ENCODE measurements at regions not wholly inside any gene's neighbourhood (a gene's known extent, or its start where the extent isn't known, plus 50 kb on each side); places are given as distances from the start of the nearest gene placed in this dataset.

DNA sequence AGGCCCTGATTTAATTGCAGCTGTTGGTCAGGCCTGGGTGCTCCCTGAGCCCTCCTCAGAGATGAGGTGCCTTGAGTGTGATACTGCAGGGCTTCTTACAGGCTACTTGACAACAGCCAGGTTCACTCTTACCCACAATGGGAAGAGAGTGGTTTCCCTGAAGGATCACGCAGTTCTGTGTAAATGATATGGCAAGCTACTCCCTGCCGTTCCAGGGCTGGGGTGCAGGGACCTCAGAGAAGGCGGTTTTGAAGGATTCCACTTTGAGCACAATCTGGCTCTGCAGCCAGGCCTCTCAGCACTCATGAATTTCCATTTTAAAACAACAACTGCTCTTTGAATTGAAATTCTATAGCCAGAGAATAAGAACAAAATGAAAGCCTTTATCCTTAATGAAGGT, 92.9 kb downstream of the SLC17A6 start:
- H3K4me2 ChIP-seq (ENCODE audit: insufficient read depth, low read length, poor library complexity, severe bottlenecking) = no peak overlapping the region
- H2BK12ac ChIP-seq (ENCODE audit: low read length) = no peak overlapping the region
- no peak overlapping the region for H2BK5ac ChIP-seq (ENCODE audit: low read length)
- H3K4ac ChIP-seq (ENCODE audit: low read length) = no peak overlapping the region
- peak overlapping the region; percentile 35 for H3K18ac ChIP-seq (ENCODE audit: low read length)
- H3K9ac ChIP-seq (ENCODE audit: low read depth, low read length, poor library complexity) = no peak overlapping the region
- peak overlapping the region; percentile 46 for H2AFZ ChIP-seq (ENCODE audit: low read length)
- H3K4me1 ChIP-seq (ENCODE audit: control insufficient read depth in 2 of 2, insufficient read depth in 1 of 2, low read depth in 1 of 2, low read length in 2 of 2) = peaks cover 12 to 19% of the 10 kb centered on the region in 2 donors
- WGBS, 2 donors (ENCODE audit: extremely low coverage in 2 of 2, insufficient read length in 2 of 2, insufficient replicate concordance in 1 of 2) = no CpG with 5 or more reads among the region's 3 CpGs
- H3K4me3 ChIP-seq (ENCODE audit: low read length in 2 of 2) = no peak overlapping the region
- no peaks in the 10 kb centered on the region for H3K36me3 ChIP-seq (replicated peaks in 1 of 2; ENCODE audit: control insufficient read depth in 2 of 2, insufficient read depth in 2 of 2, low read length in 2 of 2)
- no peak overlapping the region for H2AK5ac ChIP-seq (ENCODE audit: low read depth, low read length)
- H3K27ac ChIP-seq (replicated peaks; ENCODE audit: low read length) = no peak overlapping the region
- no peak overlapping the region for H3K14ac ChIP-seq (ENCODE audit: low read length)
- no peaks in the 10 kb centered on the region for H3K79me1 ChIP-seq (ENCODE audit: low read depth, low read length)
- no peak for DNase-seq (ENCODE audit: low spot score)
- H2BK15ac ChIP-seq (ENCODE audit: low read length) = no peak overlapping the region
- peaks cover 2 to 7% of the 10 kb centered on the region in 2 donors for H3K9me3 ChIP-seq (replicated peaks in 1 of 2; ENCODE audit: control insufficient read depth in 2 of 2, insufficient read depth in 1 of 2, low read depth in 1 of 2, low read length in 2 of 2)
- H3K23ac ChIP-seq (ENCODE audit: low read depth, low read length, poor library complexity) = no peak overlapping the region
- no peaks in the 10 kb centered on the region for H3K27me3 ChIP-seq (ENCODE audit: control insufficient read depth in 3 of 3, insufficient read depth in 3 of 3, low read depth in 1 of 3, low read length in 3 of 3)
- no peak overlapping the region for H4K91ac ChIP-seq (ENCODE audit: low read depth, low read length, poor library complexity)
- H4K8ac ChIP-seq (ENCODE audit: low read depth, low read length) = peak overlapping the region; percentile 52
- H2BK120ac ChIP-seq (ENCODE audit: low read depth, low read length) = no peak overlapping the region

DNA sequence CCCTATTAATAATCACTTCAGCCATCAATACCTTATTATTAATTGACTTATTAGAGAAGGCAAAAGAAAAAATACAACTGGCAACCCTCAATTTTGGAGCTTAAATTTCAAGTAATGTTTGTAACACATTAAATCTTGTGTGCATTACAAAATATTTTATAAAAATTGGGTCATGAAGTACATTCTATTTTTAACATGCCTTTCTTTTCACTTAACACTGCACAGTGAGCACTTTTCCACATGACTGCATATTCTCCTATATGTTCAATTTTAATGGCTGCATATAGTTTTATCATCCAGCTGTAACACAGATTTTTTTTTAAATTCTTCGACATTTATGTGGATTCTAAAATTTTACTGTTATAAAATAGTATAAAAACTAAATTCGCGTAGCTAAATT, 92.5 kb downstream of the SLC17A6 start:
- Histone ChIP-seq H2BK12ac (ENCODE audit: low read length) (no peak overlapping the region), H3K27ac (replicated peaks; ENCODE audit: low read length) (no peak overlapping the region), H2AFZ (ENCODE audit: low read length) (no peak overlapping the region), H3K9ac (ENCODE audit: low read depth, low read length, poor library complexity) (no peak overlapping the region), H3K9me3 (replicated peaks in 1 of 2; ENCODE audit: control insufficient read depth in 2 of 2, insufficient read depth in 1 of 2, low read depth in 1 of 2, low read length in 2 of 2) (peaks cover 2 to 7% of the 10 kb centered on the region in 2 donors), H4K8ac (ENCODE audit: low read depth, low read length) (no peak overlapping the region), H3K4me1 (ENCODE audit: control insufficient read depth in 2 of 2, insufficient read depth in 1 of 2, low read depth in 1 of 2, low read length in 2 of 2) (peaks cover 12 to 19% of the 10 kb centered on the region in 2 donors), H4K91ac (ENCODE audit: low read depth, low read length, poor library complexity) (no peak overlapping the region), H2AK5ac (ENCODE audit: low read depth, low read length) (no peak overlapping the region), H3K36me3 (replicated peaks in 1 of 2; ENCODE audit: control insufficient read depth in 2 of 2, insufficient read depth in 2 of 2, low read length in 2 of 2) (no peaks in the 10 kb centered on the region), H3K14ac (ENCODE audit: low read length) (no peak overlapping the region), H3K27me3 (ENCODE audit: control insufficient read depth in 3 of 3, insufficient read depth in 3 of 3, low read depth in 1 of 3, low read length in 3 of 3) (no peaks in the 10 kb centered on the region), H2BK120ac (ENCODE audit: low read depth, low read length) (no peak overlapping the region), H3K4ac (ENCODE audit: low read length) (no peak overlapping the region), H3K4me3 (ENCODE audit: low read length in 2 of 2) (no peak overlapping the region), H3K23ac (ENCODE audit: low read depth, low read length, poor library complexity) (no peak overlapping the region), H3K4me2 (ENCODE audit: insufficient read depth, low read length, poor library complexity, severe bottlenecking) (no peak overlapping the region), H2BK5ac (ENCODE audit: low read length) (no peak overlapping the region), H2BK15ac (ENCODE audit: low read length) (no peak overlapping the region), H3K79me1 (ENCODE audit: low read depth, low read length) (no peaks in the 10 kb centered on the region), H3K18ac (ENCODE audit: low read length) (no peak overlapping the region)
- WGBS, 2 donors (ENCODE audit: extremely low coverage in 2 of 2, insufficient read length in 2 of 2, insufficient replicate concordance in 1 of 2) = no CpG with 5 or more reads among the region's 3 CpGs
- DNase-seq (ENCODE audit: low spot score) = no peak

DNA sequence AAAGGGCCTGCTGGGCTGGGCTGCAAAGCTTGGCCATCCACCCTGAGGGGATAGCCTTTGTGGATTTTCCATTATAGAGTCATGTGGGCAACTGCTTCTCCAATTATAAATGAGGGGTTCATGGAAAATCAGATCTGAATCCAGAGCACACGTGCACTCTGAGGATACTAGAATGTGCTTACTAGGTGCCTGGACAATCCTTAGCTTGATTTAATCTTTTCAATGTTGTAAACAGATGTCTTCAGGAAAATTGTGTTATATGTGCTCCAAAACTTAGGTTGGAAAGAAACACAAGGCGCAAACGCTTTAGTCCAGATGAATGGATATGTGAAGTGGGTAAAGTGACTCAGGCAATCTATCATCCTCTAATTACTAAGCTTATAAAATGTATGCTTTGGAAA, 92.0 kb downstream of the SLC17A6 start:
- no peak overlapping the region for H3K4ac ChIP-seq (ENCODE audit: low read length)
- H3K4me3 ChIP-seq (ENCODE audit: low read length in 2 of 2) = no peak overlapping the region
- no peak overlapping the region for H4K8ac ChIP-seq (ENCODE audit: low read depth, low read length)
- peaks cover 12 to 19% of the 10 kb centered on the region in 2 donors for H3K4me1 ChIP-seq (ENCODE audit: control insufficient read depth in 2 of 2, insufficient read depth in 1 of 2, low read depth in 1 of 2, low read length in 2 of 2)
- H2BK5ac ChIP-seq (ENCODE audit: low read length) = no peak overlapping the region
- no peak overlapping the region for H3K27ac ChIP-seq (replicated peaks; ENCODE audit: low read length)
- H4K91ac ChIP-seq (ENCODE audit: low read depth, low read length, poor library complexity) = no peak overlapping the region
- no peak overlapping the region for H3K18ac ChIP-seq (ENCODE audit: low read length)
- no peak overlapping the region for H2AFZ ChIP-seq (ENCODE audit: low read length)
- no peaks in the 10 kb centered on the region for H3K36me3 ChIP-seq (replicated peaks in 1 of 2; ENCODE audit: control insufficient read depth in 2 of 2, insufficient read depth in 2 of 2, low read length in 2 of 2)
- no CpG with 5 or more reads among the region's 3 CpGs for WGBS, 2 donors (ENCODE audit: extremely low coverage in 2 of 2, insufficient read length in 2 of 2, insufficient replicate concordance in 1 of 2)
- no peak overlapping the region for H2BK12ac ChIP-seq (ENCODE audit: low read length)
- no peak overlapping the region for H3K14ac ChIP-seq (ENCODE audit: low read length)
- no peak overlapping the region for H3K9ac ChIP-seq (ENCODE audit: low read depth, low read length, poor library complexity)
- H3K23ac ChIP-seq (ENCODE audit: low read depth, low read length, poor library complexity) = no peak overlapping the region
- H3K79me1 ChIP-seq (ENCODE audit: low read depth, low read length) = no peaks in the 10 kb centered on the region
- no peak overlapping the region for H3K4me2 ChIP-seq (ENCODE audit: insufficient read depth, low read length, poor library complexity, severe bottlenecking)
- no peak overlapping the region for H2BK15ac ChIP-seq (ENCODE audit: low read length)
- DNase-seq (ENCODE audit: low spot score) = no peak
- no peak overlapping the region for H2BK120ac ChIP-seq (ENCODE audit: low read depth, low read length)
- peaks cover 2 to 7% of the 10 kb centered on the region in 2 donors for H3K9me3 ChIP-seq (replicated peaks in 1 of 2; ENCODE audit: control insufficient read depth in 2 of 2, insufficient read depth in 1 of 2, low read depth in 1 of 2, low read length in 2 of 2)
- no peak overlapping the region for H2AK5ac ChIP-seq (ENCODE audit: low read depth, low read length)
- no peaks in the 10 kb centered on the region for H3K27me3 ChIP-seq (ENCODE audit: control insufficient read depth in 3 of 3, insufficient read depth in 3 of 3, low read depth in 1 of 3, low read length in 3 of 3)

Measured in neuronal stem cell (in vitro differentiated cells).